ENCODE measurements at regions not wholly inside any gene's neighbourhood (a gene's known extent, or its start where the extent isn't known, plus 50 kb on each side); places are given as distances from the start of the nearest gene placed in this dataset.

DNA sequence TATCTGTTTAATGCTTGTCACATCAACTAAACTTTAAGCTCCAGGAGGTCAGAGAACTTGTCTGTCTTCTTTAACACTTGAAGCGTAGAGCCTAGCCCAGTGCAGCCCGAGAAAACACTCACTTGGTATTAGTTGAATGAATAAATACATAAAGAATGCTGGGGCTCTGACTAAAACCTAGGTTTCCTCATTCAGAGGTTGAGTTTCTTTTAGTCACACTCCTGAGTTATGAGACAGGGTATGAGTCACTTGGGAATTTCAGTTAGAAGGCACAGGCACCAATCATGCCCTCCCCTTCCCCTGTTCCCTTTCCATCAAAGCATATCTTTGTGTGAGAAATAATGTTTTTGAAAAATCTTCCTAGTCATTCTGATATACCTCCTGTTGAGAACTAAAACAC is 589.8 kb upstream of the DPPA4 start:
- no peak overlapping the region for H3K4me3 ChIP-seq
- H3K9me3 ChIP-seq = no peaks in the 10 kb centered on the region
- no peak overlapping the region for H3K27ac ChIP-seq
- TF ChIP-seq, protein P1, sequence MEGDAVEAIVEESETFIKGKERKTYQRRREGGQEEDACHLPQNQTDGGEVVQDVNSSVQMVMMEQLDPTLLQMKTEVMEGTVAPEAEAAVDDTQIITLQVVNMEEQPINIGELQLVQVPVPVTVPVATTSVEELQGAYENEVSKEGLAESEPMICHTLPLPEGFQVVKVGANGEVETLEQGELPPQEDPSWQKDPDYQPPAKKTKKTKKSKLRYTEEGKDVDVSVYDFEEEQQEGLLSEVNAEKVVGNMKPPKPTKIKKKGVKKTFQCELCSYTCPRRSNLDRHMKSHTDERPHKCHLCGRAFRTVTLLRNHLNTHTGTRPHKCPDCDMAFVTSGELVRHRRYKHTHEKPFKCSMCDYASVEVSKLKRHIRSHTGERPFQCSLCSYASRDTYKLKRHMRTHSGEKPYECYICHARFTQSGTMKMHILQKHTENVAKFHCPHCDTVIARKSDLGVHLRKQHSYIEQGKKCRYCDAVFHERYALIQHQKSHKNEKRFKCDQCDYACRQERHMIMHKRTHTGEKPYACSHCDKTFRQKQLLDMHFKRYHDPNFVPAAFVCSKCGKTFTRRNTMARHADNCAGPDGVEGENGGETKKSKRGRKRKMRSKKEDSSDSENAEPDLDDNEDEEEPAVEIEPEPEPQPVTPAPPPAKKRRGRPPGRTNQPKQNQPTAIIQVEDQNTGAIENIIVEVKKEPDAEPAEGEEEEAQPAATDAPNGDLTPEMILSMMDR (IDR thresholded peaks at IDR 0.05) = no peak
- no peaks in the 10 kb centered on the region for H3K27me3 ChIP-seq
- no peak for DNase-seq (ENCODE audit: low spot score)
- H3K4me1 ChIP-seq = no peaks in the 10 kb centered on the region
- no peaks in the 10 kb centered on the region for H3K36me3 ChIP-seq

DNA sequence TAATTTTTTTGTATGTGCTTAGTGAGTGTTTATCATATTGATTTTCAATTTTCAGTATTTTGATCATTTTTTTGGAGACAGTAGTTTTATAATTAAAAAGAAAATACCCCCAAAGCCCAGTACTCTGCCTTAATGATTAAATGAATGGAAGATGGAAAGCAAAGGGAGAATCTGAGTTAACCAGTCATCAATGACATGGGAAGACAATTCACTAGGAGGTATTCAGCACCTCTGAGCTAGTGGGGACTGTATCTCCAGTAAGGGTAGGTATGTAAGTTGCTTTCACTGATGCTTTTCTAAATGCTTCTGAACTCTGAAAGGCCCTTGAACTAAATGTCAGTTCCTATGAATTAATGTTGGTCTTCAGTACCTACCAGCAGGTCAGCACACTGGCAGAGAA is 590.4 kb upstream of the DPPA4 start:
- TF ChIP-seq, protein P1 (IDR thresholded peaks at IDR 0.05) = no peak
- no peaks in the 10 kb centered on the region for H3K9me3 ChIP-seq

DNA sequence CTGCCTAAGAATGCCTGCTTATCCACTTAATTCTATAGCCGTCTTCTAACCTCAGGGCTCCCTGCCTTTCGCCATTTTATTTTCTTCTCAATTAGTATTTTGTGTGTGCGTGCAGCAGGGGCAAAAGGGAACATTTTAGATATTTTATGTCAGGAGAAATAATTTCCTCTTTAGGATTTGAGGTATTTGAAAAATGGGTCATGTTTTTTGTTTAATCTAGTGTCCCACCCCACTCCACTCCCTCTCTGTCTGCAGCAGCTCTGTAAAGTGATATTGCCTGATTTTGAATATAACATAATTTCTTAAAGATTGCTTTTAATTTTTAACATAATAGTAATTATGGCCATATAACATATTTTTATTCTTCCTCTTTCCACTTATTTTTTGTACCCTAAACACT is 593.2 kb upstream of the DPPA4 start:
- Histone ChIP-seq H3K27me3 (no peaks in the 10 kb centered on the region), H3K4me1 (no peaks in the 10 kb centered on the region), H3K4me3 (no peak overlapping the region), H3K36me3 (no peaks in the 10 kb centered on the region), H3K27ac (no peak overlapping the region), H3K9me3 (no peaks in the 10 kb centered on the region)
- TF ChIP-seq, protein P1 (IDR thresholded peaks at IDR 0.05) = no peak
- no peak for DNase-seq (ENCODE audit: low spot score)

More for the DNA sequence above, 590.4 kb upstream of the DPPA4 start:
- Histone ChIP-seq H3K27me3 (no peaks in the 10 kb centered on the region), H3K36me3 (no peaks in the 10 kb centered on the region), H3K4me1 (no peaks in the 10 kb centered on the region), H3K4me3 (no peak overlapping the region), H3K27ac (no peak overlapping the region)
- no peak for DNase-seq (ENCODE audit: low spot score)

DNA sequence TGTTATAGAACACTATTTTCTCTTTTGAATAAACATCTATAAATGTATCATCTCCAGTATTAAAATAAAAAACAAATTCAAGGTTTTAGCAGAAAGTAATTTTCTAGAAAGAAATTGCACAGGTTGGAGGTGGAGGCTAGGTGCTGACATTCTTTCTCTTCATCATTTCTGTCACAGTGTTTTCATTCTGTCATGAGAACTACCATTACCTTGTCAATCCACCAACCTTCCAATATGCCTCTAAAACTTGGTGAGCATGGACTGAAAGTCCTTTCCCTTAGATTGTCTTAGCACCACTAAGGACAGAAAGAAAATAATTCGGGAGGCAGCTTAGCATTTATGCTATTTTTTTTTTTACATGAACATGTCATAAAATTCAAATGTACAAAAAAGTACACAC is 596.2 kb upstream of the DPPA4 start:
- no peak for DNase-seq (ENCODE audit: low spot score)
- Histone ChIP-seq H3K9me3 (no peaks in the 10 kb centered on the region), H3K36me3 (no peaks in the 10 kb centered on the region), H3K4me1 (no peaks in the 10 kb centered on the region), H3K27ac (no peak overlapping the region), H3K4me3 (no peak overlapping the region), H3K27me3 (no peaks in the 10 kb centered on the region)
- TF ChIP-seq, protein P1 (IDR thresholded peaks at IDR 0.05) = no peak

DNA sequence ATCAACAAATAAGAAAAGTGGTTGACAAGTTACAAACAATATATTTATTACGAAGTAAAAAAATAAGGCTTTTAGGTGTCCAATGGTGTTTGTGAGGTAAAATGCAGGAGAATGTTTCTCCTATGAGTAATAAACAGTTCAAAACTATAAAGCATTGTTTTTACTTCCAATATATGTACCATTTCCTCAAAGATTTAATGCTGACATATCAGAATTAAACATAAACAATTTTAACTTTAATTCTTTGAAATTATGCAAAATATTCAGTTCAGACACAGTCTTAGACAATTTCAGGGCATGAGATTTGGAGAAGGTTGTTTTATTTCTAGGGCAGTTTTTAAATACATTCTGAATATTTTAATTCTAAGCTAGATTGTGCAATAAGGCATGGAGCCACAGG is 602.5 kb upstream of the DPPA4 start:
- TF ChIP-seq, protein P1 (IDR thresholded peaks at IDR 0.05) = no peak
- no peaks in the 10 kb centered on the region for H3K36me3 ChIP-seq

DNA sequence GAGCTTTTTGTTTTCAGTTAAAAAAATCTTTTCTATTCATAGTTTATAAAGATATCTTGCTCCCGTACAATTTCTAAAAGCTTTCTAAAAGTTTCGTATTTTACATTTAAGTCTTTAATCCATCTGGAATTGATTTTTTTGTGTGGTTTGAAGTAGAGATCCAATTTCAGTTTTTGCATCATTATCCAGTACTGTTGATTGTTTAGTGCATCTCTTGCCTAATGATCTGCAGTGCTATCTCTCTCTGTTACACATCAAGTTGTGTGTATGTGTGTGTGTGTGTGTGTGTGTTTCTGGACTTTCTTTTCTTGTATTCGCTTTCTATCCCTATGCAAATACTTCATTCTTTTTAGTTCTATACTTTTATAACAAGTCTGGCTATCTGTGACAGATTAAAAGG is 605.8 kb upstream of the DPPA4 start:
- H3K27me3 ChIP-seq = no peaks in the 10 kb centered on the region
- no peak for DNase-seq (ENCODE audit: low spot score)
- TF ChIP-seq, protein P1 (IDR thresholded peaks at IDR 0.05) = no peak

More for the DNA sequence above, 602.5 kb upstream of the DPPA4 start:
- no peak overlapping the region for H3K4me3 ChIP-seq
- H3K9me3 ChIP-seq = no peaks in the 10 kb centered on the region
- no peak for DNase-seq (ENCODE audit: low spot score)
- no peak overlapping the region for H3K27ac ChIP-seq
- H3K4me1 ChIP-seq = no peaks in the 10 kb centered on the region
- no peaks in the 10 kb centered on the region for H3K27me3 ChIP-seq

More for the DNA sequence above, 605.8 kb upstream of the DPPA4 start:
- Histone ChIP-seq H3K4me3 (no peak overlapping the region), H3K27ac (no peak overlapping the region), H3K4me1 (no peaks in the 10 kb centered on the region), H3K9me3 (no peaks in the 10 kb centered on the region), H3K36me3 (no peaks in the 10 kb centered on the region)

Data from right atrium auricular region (tissue), 2 donors.